ENCODE measurements at regions not wholly inside any gene's neighbourhood (a gene's known extent, or its start where the extent isn't known, plus 50 kb on each side); places are given as distances from the start of the nearest gene placed in this dataset.

- TF ChIP-seq, protein P1, sequence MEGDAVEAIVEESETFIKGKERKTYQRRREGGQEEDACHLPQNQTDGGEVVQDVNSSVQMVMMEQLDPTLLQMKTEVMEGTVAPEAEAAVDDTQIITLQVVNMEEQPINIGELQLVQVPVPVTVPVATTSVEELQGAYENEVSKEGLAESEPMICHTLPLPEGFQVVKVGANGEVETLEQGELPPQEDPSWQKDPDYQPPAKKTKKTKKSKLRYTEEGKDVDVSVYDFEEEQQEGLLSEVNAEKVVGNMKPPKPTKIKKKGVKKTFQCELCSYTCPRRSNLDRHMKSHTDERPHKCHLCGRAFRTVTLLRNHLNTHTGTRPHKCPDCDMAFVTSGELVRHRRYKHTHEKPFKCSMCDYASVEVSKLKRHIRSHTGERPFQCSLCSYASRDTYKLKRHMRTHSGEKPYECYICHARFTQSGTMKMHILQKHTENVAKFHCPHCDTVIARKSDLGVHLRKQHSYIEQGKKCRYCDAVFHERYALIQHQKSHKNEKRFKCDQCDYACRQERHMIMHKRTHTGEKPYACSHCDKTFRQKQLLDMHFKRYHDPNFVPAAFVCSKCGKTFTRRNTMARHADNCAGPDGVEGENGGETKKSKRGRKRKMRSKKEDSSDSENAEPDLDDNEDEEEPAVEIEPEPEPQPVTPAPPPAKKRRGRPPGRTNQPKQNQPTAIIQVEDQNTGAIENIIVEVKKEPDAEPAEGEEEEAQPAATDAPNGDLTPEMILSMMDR (conservative IDR thresholded peaks at IDR 0.05; ENCODE audit: low read depth, low read length) = no peak
- TF ChIP-seq EZH2 (IDR thresholded peaks at IDR 0.05; ENCODE audit: low read length, unreplicated experiment) = no peak
Measured at GRCh38 chr13:90750021-90750420, 597.5 kb upstream of the MIR17HG start.
